H9 (cell line): ENCODE measurements at regions not wholly inside any gene's neighbourhood (a gene's known extent, or its start where the extent isn't known, plus 50 kb on each side); places are given as distances from the start of the nearest gene placed in this dataset.

Experiments
- DNase-seq: peaks from one replicate; pipeline ENCODE4 v3.0.0-alpha.2; 2017
- H2AFZ ChIP-seq: one replicate; pipeline ENCODE4 v1.6.1; 2013; ENCODE audit warnings: mild to moderate bottlenecking, low read length, control low read depth, moderate library complexity
- H2AK5ac ChIP-seq: 2 replicates; pipeline ENCODE4 v1.6.1; 2013; ENCODE audit warnings: low read length, control low read depth, mixed read lengths; ENCODE audit not compliant: insufficient read length
- H2BK120ac ChIP-seq: one replicate; pipeline ENCODE4 v1.6.1; 2013; ENCODE audit warnings: low read depth, mild to moderate bottlenecking, low read length, control low read depth, inconsistent platforms; ENCODE audit not compliant: poor library complexity, severe bottlenecking
- H2BK12ac ChIP-seq: 2 replicates; pipeline ENCODE4 v1.6.1; 2013; ENCODE audit warnings: low read length, control low read depth, mixed read lengths, low read depth; ENCODE audit not compliant: insufficient read length
- H2BK15ac ChIP-seq: 2 replicates; pipeline ENCODE4 v1.6.1; 2013; ENCODE audit warnings: low read depth, low read length, control low read depth
- H2BK20ac ChIP-seq: one replicate; pipeline ENCODE4 v1.6.1; 2013; ENCODE audit warnings: low read depth, mild to moderate bottlenecking, low read length, control low read depth, inconsistent platforms; ENCODE audit not compliant: poor library complexity, severe bottlenecking
- H2BK5ac ChIP-seq: 2 replicates; pipeline ENCODE4 v1.6.1; 2013; ENCODE audit warnings: low read length, control low read depth, mixed read lengths; ENCODE audit not compliant: insufficient read length
- H3K14ac ChIP-seq: 2 replicates; pipeline ENCODE4 v1.6.1; 2013; ENCODE audit warnings: low read length, control low read depth; ENCODE audit not compliant: insufficient read depth
- H3K18ac ChIP-seq: 2 replicates; pipeline ENCODE4 v1.6.1; 2013; ENCODE audit warnings: low read depth, mild to moderate bottlenecking, mixed read lengths, low read length, control low read depth; ENCODE audit not compliant: insufficient read length
- H3K23ac ChIP-seq: 2 replicates; pipeline ENCODE4 v1.6.1; 2013; ENCODE audit warnings: low read length, control low read depth, mixed read lengths, low read depth; ENCODE audit not compliant: insufficient read length
- H3K23me2 ChIP-seq: 2 replicates; pipeline ENCODE4 v1.6.1; 2013; ENCODE audit warnings: low read depth, mild to moderate bottlenecking, mixed read lengths, low read length, control low read depth; ENCODE audit not compliant: insufficient read length, poor library complexity, severe bottlenecking
- H3K27ac ChIP-seq: 2 replicates; pipeline ENCODE4 v1.5.1; 2013; ENCODE audit warnings: low read length, control low read depth, mixed read lengths, low read depth; ENCODE audit not compliant: insufficient read length
- H3K27me3 ChIP-seq: 2 replicates; pipeline ENCODE4 v1.6.1; 2013; ENCODE audit warnings: low read length, control low read depth, inconsistent platforms; ENCODE audit not compliant: insufficient read depth
- H3K4ac ChIP-seq: 2 replicates; pipeline ENCODE4 v1.6.1; 2013; ENCODE audit warnings: low read depth, mild to moderate bottlenecking, control low read depth, inconsistent platforms, low read length, moderate library complexity
- H3K4me1 ChIP-seq: 2 replicates; pipeline ENCODE4 v1.6.1; 2013; ENCODE audit warnings: low read length, control low read depth, inconsistent platforms; ENCODE audit not compliant: insufficient read depth
- H3K4me2 ChIP-seq: 2 replicates; pipeline ENCODE4 v1.6.1; 2013; ENCODE audit warnings: low read length, control low read depth, mixed read lengths; ENCODE audit not compliant: insufficient read length, insufficient read depth
- H3K56ac ChIP-seq: 2 replicates; pipeline ENCODE4 v1.6.1; 2013; ENCODE audit warnings: low read depth, mild to moderate bottlenecking, mixed read lengths, low read length, control low read depth; ENCODE audit not compliant: insufficient read length
- H3K79me1 ChIP-seq: 2 replicates; pipeline ENCODE4 v1.6.1; 2013; ENCODE audit warnings: low read depth, mild to moderate bottlenecking, moderate library complexity, low read length, control low read depth, inconsistent platforms; ENCODE audit not compliant: insufficient read depth, poor library complexity, severe bottlenecking
- H3K79me2 ChIP-seq: 2 replicates; pipeline ENCODE4 v1.6.1; 2013; ENCODE audit warnings: low read length, control low read depth, inconsistent platforms; ENCODE audit not compliant: insufficient read depth
- H3K9ac ChIP-seq: 2 replicates; pipeline ENCODE4 v1.6.1; 2013; ENCODE audit warnings: low read length, control low read depth, mixed read lengths; ENCODE audit not compliant: insufficient read length; ENCODE audit errors: extremely low read depth
- H3K9me3 ChIP-seq: one replicate; pipeline ENCODE4 v1.6.1; 2013; ENCODE audit warnings: low read depth, low read length, inconsistent platforms; ENCODE audit not compliant: control insufficient read depth
- H3T11ph ChIP-seq: one replicate; pipeline ENCODE4 v1.6.1; 2013; ENCODE audit warnings: mild to moderate bottlenecking, low read length, control low read depth, inconsistent platforms
- H4K20me1 ChIP-seq: one replicate; pipeline ENCODE4 v1.6.1; 2013; ENCODE audit not compliant: control insufficient read depth, insufficient read length, insufficient read depth
- H4K5ac ChIP-seq: 2 replicates; pipeline ENCODE4 v1.6.1; 2013; ENCODE audit warnings: low read depth, mild to moderate bottlenecking, mixed read lengths, low read length, control low read depth; ENCODE audit not compliant: insufficient read length
- H4K8ac ChIP-seq: replicated peaks from 2 replicates; pipeline ENCODE4 v1.6.1; 2013; ENCODE audit warnings: low read length, control low read depth, mixed read lengths, low read depth; ENCODE audit not compliant: insufficient read length
- H4K91ac ChIP-seq: 2 replicates; pipeline ENCODE4 v1.6.1; 2013; ENCODE audit warnings: low read depth, mild to moderate bottlenecking, moderate library complexity, mixed read lengths, low read length, control low read depth; ENCODE audit not compliant: insufficient read length
- H3K27ac Mint-ChIP-seq, 3 experiments: 2 replicates in 2 of 3; 3 replicates in 1 of 3; pipeline ENCODE4 v1.8.0; 2020 to 2021; ENCODE audit warnings: mixed read lengths in 3 of 3, mild to moderate bottlenecking in 1 of 3, moderate library complexity in 1 of 3
- H3K27me3 Mint-ChIP-seq: 2 replicates; pipeline ENCODE4 v1.8.0; 2021; ENCODE audit warnings: low read depth, mild to moderate bottlenecking, moderate library complexity, mixed read lengths
- H3K36me3 Mint-ChIP-seq, 3 experiments: 2 replicates in 2 of 3; 3 replicates in 1 of 3; pipeline ENCODE4 v1.8.0; 2020 to 2021; ENCODE audit warnings: low read depth in 3 of 3, mixed read lengths in 3 of 3; ENCODE audit not compliant: insufficient read depth in 1 of 3
- H3K4me1 Mint-ChIP-seq, 2 experiments: 2 replicates each; pipeline ENCODE4 v1.8.0; 2020; ENCODE audit warnings: mixed read lengths in 2 of 2
- H3K4me3 Mint-ChIP-seq, 2 experiments: 2 replicates in 1 of 2; 3 replicates in 1 of 2; pipeline ENCODE4 v1.8.0; 2020 to 2021; ENCODE audit warnings: mild to moderate bottlenecking in 2 of 2, mixed read lengths in 2 of 2, moderate library complexity in 1 of 2
- H3K9me3 Mint-ChIP-seq, 2 experiments: 2 replicates in 1 of 2; 3 replicates in 1 of 2; pipeline ENCODE4 v1.8.0; 2020; ENCODE audit warnings: mild to moderate bottlenecking in 2 of 2, mixed read lengths in 2 of 2, moderate library complexity in 1 of 2
- CTCF ChIP-seq: fragments of 200-600 bp; sonication (generic); conservative IDR thresholded peaks from 3 replicates; pipeline ENCODE4 v1.8.0; 2021; ENCODE audit warnings: antibody characterized with exemption, mild to moderate bottlenecking
- WGBS: extraction: QIAGEN DNeasy Blood & Tissue Kit; methylation state at CpG from one replicate; pipeline ENCODE4 v1.1.7; 2013; ENCODE audit warnings: missing lambda C conversion rate, low lambda C conversion rate, mixed read lengths; ENCODE audit not compliant: insufficient read length; ENCODE audit errors: extremely low coverage; 5-methylcytosine and 5-hydroxymethylcytosine counted together

- Mint-ChIP-seq H3K9me3 (no peaks in the 10 kb centered on the region), H3K4me3 (no peak overlapping the region), H3K27ac (no peak overlapping the region), H3K36me3 (no peaks in the 10 kb centered on the region), H3K27me3 (no peaks in the 10 kb centered on the region; the same call in 1 of the 2 replicates), H3K4me1 (peaks cover 40 to 46% of the 10 kb centered on the region in 2 experiments)
- no CpG with 5 or more reads among the region's 9 CpGs for WGBS
- no peak overlapping the region for H4K91ac ChIP-seq
- no peak overlapping the region for H2BK5ac ChIP-seq
- no peak overlapping the region for H2BK120ac ChIP-seq
- H3K23ac ChIP-seq = no peak overlapping the region
- H4K20me1 ChIP-seq = no peaks in the 10 kb centered on the region
- no peak overlapping the region for H2BK12ac ChIP-seq
- no peaks in the 10 kb centered on the region for H3K79me1 ChIP-seq
- no peak overlapping the region for H3K18ac ChIP-seq
- H2AK5ac ChIP-seq = no peak overlapping the region
- 0 out of 2 replicates have a peak, but pooled peaks cover 2% of the 10 kb centered on the region for H3K4me1 ChIP-seq
- H2BK20ac ChIP-seq = no peak overlapping the region
- no peaks in the 10 kb centered on the region for H3K79me2 ChIP-seq
- H3K4ac ChIP-seq = no peak overlapping the region
- H3K14ac ChIP-seq = no peak overlapping the region
- no peaks in the 10 kb centered on the region for H3K23me2 ChIP-seq
- H3T11ph ChIP-seq = no peak overlapping the region
- no peak overlapping the region for H3K4me2 ChIP-seq
- no peaks in the 10 kb centered on the region for H3K27me3 ChIP-seq
- no peak for TF ChIP-seq CTCF
- no peak overlapping the region for H3K27ac ChIP-seq
- H4K5ac ChIP-seq = no peak overlapping the region
- DNase-seq = no peak
- no peak overlapping the region for H4K8ac ChIP-seq
- H3K56ac ChIP-seq = no peak overlapping the region
- H2AFZ ChIP-seq = no peak overlapping the region
- H2BK15ac ChIP-seq = no peak overlapping the region
- H3K9ac ChIP-seq = no peak overlapping the region
- no peaks in the 10 kb centered on the region for H3K9me3 ChIP-seq
These were observed 91.9 kb downstream of the ZFP36L2 start for GRCh38 chr2:43134571-43134889.
